DND-41 (cell line): ENCODE measurements at regions not wholly inside any gene's neighbourhood (a gene's known extent, or its start where the extent isn't known, plus 50 kb on each side); places are given as distances from the start of the nearest gene placed in this dataset.

Experiments used
- EZH2 ChIP-seq: IDR thresholded peaks from 3 replicates; pipeline ENCODE4 v1.6.1; 2012; ENCODE audit warnings: borderline replicate concordance, low read depth, mild to moderate bottlenecking, moderate library complexity, low read length, inconsistent platforms; ENCODE audit not compliant: severe bottlenecking
- TF ChIP-seq, protein P1 (sequence below): IDR thresholded peaks from 2 replicates; pipeline ENCODE4 v1.5.1; 2012; ENCODE audit warnings: borderline replicate concordance, low read length, moderate library complexity, mild to moderate bottlenecking; ENCODE audit not compliant: poor library complexity, severe bottlenecking; ENCODE audit errors: extremely low read depth

DNA sequence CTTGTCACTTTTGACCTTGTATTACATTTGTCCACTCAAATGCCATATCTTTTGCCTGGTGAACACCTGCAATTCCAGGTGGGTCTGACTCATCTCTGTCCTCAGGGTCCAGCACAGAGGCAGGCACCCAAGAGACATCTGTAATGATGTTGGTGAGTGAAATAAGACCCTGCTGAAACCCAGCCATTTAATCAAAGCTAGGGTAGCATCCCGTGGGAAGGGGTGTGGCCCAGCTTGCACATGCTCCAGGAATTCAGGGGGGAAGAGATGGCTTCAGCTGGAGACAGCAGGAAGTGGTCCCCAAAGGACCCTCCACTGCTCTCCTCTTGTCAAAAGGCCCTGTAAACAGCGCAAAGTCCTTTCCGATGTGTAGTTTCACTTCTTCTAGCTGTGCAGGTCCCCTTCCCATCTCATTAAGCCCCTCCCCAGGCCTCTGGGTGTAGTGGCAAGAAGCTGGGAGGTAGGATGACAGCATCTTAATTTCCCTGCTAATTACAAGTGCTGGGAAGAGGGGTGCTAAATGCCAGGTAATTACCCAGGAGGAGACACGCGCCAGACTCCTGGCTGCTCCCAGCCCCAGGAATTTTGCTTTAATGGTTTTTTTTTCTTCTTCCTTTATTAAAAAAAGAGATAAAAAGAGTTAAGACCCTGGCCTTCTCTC, 54.4 kb upstream of the TRABD2B start:
- TF ChIP-seq, protein P1, sequence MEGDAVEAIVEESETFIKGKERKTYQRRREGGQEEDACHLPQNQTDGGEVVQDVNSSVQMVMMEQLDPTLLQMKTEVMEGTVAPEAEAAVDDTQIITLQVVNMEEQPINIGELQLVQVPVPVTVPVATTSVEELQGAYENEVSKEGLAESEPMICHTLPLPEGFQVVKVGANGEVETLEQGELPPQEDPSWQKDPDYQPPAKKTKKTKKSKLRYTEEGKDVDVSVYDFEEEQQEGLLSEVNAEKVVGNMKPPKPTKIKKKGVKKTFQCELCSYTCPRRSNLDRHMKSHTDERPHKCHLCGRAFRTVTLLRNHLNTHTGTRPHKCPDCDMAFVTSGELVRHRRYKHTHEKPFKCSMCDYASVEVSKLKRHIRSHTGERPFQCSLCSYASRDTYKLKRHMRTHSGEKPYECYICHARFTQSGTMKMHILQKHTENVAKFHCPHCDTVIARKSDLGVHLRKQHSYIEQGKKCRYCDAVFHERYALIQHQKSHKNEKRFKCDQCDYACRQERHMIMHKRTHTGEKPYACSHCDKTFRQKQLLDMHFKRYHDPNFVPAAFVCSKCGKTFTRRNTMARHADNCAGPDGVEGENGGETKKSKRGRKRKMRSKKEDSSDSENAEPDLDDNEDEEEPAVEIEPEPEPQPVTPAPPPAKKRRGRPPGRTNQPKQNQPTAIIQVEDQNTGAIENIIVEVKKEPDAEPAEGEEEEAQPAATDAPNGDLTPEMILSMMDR = no peak
- no peak for TF ChIP-seq EZH2
